HG02885 (cell line): ENCODE measurements at regions not wholly inside any gene's neighbourhood (a gene's known extent, or its start where the extent isn't known, plus 50 kb on each side); places are given as distances from the start of the nearest gene placed in this dataset.
"Not testable (repeated sequence)": the region's sequence is repeated elsewhere in the genome, so short reads cannot be mapped to it uniquely, and the experiment has no call there.

ENCODE experiments used
- ATAC-seq: cut with Tn5 transposase; IDR thresholded peaks from one replicate; pipeline ENCODE4 v1.9.1; 2021; ENCODE audit warnings: mild to moderate bottlenecking; ENCODE audit not compliant: unreplicated experiment, poor library complexity

- no peak for ATAC-seq
These were observed 289.2 kb upstream of the SFSWAP start for GRCh38 chr12:131421509-131422186.

GRCh38 chr12:131422187-131422520, 288.7 kb upstream of the SFSWAP start:
- no peak for ATAC-seq

DNA sequence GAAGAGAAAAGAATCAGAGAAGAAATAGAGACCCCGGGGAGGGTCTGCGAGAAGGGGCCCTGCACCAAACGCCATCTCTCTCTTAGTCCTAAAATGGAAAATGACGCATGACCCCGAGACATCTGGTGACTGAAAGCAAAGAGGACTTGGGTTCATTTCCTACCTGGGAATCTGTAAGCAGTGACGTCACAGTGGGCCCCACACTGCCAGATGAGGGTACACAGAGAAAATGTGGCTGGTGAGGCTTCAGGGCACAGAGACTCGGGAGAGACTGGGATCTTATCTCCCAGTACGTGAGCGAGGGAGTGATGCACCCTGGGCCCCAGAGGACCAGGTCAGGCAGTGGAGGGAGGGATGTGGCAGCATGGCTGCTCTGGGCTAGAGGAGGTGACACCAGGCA, 288.1 kb upstream of the SFSWAP start:
- no peak for ATAC-seq

GRCh38 chr12:131424270-131424669, 286.6 kb upstream of the SFSWAP start:
- no peak for ATAC-seq

GRCh38 chr12:131425112-131426075, 285.5 kb upstream of the SFSWAP start:
- no peak for ATAC-seq

DNA sequence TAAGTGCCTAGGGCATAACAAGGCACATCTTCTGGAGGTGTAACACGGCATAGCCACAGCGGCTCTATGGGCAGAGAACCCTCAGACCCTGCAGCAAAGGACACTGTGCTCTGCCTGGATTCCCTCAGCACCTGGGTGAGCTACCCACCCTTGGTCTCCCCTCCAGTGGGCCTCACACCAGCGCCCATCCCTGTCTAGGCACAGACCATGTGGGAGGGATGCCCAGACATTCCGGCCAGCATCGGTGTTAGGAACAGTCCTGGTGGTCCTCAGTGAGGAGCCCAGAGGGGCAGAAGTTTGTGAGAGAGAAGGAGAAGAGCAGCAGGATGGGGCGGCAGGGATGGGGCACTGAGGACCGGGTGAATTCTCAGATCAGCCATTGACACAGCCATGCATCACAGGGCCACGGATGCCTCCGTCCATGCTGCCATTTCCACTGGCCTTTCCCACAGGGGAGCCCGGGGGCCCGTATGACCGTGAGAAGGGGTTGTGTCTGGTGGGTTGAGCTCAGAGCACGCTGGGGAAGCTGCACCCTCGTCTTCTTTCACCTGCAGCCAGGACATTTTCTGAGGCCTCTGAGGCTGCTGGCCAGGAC, 282.7 kb upstream of the SFSWAP start:
- no peak for ATAC-seq

- not testable (repeated sequence) for ATAC-seq
These were observed 281.7 kb upstream of the SFSWAP start for GRCh38 chr12:131429221-131429620.

- ATAC-seq = not testable (repeated sequence)
These were observed 281.2 kb upstream of the SFSWAP start for GRCh38 chr12:131429697-131430096.

- no peak for ATAC-seq
These were observed 280.6 kb upstream of the SFSWAP start for GRCh38 chr12:131430158-131430742.

DNA sequence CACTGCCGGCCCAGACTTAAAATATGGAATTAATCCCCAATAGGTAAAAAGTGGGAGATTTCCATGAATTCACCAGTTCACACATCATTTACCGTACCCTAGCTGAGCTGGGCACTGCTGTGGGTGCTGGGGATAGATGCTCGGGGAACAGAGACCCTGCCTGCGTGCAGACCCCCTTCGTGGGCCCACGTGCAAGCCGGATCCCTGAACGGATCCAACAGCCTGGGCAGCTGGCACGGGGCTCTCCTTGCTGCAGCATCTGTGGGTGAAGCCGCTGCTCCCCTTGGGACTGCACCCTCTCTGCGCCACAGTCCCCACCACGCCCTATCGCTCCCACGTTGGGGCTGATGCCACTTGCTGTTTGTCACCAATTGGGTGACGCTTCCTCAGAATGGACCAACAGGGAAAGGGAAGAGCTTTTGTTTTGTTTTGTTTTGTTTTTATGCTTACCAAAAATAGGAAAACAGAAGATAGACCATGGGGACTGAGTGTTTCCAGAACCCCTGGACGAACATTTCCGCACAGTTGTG, 279.7 kb upstream of the SFSWAP start:
- not testable (repeated sequence) for ATAC-seq

GRCh38 chr12:131432532-131433260, 278.2 kb upstream of the SFSWAP start:
- no peak for ATAC-seq

DNA sequence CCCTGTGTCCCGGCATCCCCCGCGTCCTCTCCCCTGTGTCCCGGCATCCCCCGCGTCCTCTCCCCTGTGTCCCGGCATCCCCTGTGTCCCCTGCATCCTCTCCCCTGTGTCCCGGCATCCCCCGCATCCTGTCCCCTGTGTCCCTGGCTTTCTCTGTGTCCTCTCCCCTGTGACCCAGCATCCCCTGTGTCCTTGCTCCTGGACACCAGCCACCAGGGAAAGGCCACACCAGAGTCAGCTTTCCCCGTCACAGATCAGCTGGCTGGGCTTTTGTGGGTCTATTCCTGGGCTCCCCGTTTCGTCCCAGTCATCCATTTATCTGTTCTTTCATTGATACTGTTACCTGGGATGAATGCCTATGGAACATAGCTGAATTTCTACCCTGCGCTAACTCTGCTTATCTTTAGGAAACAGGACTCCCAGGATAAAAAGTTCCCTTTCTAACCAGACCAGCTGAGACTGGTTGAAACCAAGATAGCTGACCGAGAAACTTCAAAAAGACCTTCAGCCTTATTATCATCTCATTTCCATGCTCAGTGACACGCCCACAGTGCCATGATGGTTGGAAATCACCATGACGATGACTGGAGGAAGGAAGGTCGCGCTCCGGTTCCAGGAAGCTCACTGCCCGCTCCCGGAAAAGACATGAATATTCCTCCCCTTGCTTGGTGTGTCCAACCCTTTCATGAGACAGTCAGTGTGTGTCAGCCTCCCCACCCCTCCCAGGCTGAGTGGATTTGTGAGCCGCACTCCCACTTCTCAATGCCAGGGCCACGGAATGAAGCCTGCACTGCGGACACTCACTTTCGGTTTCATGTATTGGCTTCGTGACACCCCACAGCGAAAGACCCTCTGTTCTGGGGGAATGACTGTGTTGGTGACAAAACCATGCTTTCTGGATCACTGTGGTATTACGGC, 276.4 kb upstream of the SFSWAP start:
- ATAC-seq = no peak

- no peak for ATAC-seq
These were observed 273.8 kb upstream of the SFSWAP start for GRCh38 chr12:131436922-131437705.

GRCh38 chr12:131437706-131438492, 273.0 kb upstream of the SFSWAP start:
- ATAC-seq = no peak

DNA sequence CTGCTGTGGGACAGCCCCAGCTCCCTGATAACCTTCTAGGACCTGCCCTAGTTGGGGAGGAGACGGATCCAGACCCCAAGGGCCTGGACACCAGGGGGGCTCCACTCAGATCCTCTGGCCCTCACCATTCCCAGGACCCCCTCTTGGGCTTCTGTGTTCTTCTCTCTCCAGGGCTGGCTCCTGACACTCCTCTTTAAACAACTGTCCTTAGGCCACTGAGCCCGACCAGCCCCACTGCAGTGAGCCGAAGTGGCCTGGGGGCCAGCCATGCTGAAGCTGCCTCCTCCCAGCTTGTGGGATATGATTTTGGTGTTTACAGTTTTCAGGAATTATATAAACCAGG, 272.4 kb upstream of the SFSWAP start:
- not testable (repeated sequence) for ATAC-seq

DNA sequence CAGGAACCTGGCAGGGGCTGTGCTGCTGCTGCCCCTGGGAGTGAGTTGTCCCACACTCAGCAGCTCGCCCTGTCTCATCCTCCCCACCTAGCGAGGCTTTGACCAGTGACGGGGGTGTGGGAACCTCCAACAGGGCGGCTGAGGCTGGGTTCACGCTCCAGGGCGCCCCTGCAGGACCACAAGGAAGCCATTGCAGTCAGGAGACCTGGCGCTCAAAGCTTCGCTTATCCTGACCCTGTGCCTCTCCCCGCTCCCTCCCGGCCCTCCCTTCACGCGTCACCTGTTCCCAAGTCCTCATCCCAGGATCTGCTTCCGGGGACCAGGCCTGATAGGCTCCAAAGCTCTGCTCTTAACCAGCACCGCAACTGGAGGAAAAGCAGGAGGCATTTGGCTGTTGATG, 272.0 kb upstream of the SFSWAP start:
- no peak for ATAC-seq

DNA sequence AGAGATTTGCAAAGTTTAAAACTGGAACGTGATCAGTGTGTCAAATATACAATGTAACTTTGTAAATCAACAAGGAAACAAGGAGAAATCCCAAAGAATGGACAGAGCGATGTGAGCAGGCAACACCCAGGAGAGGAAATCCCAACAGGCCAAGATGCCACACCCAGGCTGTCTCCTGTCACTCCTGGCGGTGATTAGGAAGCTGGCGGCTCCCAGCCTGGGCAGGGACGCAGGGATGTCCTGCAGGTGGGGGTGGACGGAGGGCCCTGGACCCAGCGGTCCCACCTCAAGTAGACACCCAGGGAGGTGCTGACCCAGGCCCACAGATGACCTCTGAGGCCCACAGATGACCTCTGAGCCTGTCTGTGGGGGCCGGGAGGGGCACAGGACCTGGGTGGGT, 271.1 kb upstream of the SFSWAP start:
- ATAC-seq = not testable (repeated sequence)
